HepG2 (cell line): ENCODE measurements at regions not wholly inside any gene's neighbourhood (a gene's known extent, or its start where the extent isn't known, plus 50 kb on each side); places are given as distances from the start of the nearest gene placed in this dataset.
"Not testable (repeated sequence)": the region's sequence is repeated elsewhere in the genome, so short reads cannot be mapped to it uniquely, and the experiment has no call there.

Experiments used
- ATAC-seq: fragments of 200-7000 bp; cut with Tn5 transposase; 3 replicates; pipeline ENCODE4 v1.9.1; 2020; ENCODE audit warnings: mild to moderate bottlenecking, moderate library complexity
- BruUV-seq: library from RNA; stranded (reverse); fragments of 400-500 nt; replicated peaks from 2 replicates; lab custom pipeline; 2021; lab: Mats Ljungman, UMichigan
- CTCF ChIA-PET: fragments of 300-600 bp; formaldehyde crosslinking; extraction: SDS; loops from one replicate; lab custom pipeline; 2021; ENCODE audit warnings: low total read pairs, inconsistent platforms, low intra/inter-chr PET ratio; lab: Yijun Ruan, JAX
- POLR2A ChIA-PET: fragments of 350-600 bp; sonication (Branson Sonifier 250); formaldehyde crosslinking; loops from one replicate; lab custom pipeline; 2020; ENCODE audit warnings: antibody characterized with exemption, inconsistent platforms; lab: Yijun Ruan, JAX
- DNase-seq: peaks from one replicate; pipeline ENCODE4 v3.0.0-alpha.2; 2015; ENCODE audit warnings: low spot score
- FAIRE-seq: peaks from 3 replicates; lab custom pipeline; 2011; peaks lifted over from hg19 to GRCh38; lab: Jason Lieb, UNC
- H2AFZ ChIP-seq: one replicate; pipeline ENCODE4 v1.6.1; 2011; ENCODE audit warnings: low read length, inconsistent platforms
- H3K27ac ChIP-seq: fragments of 300-600 bp; 3 replicates; pipeline ENCODE4 v1.8.0; 2011; ENCODE audit warnings: mixed run types, mild to moderate bottlenecking, mixed read lengths, low read length, inconsistent platforms; ENCODE audit not compliant: insufficient read depth; ENCODE audit errors: extremely low read length
- H3K27me3 ChIP-seq, 2 experiments: fragments of 200-600 bp in 1 of 2; 2 replicates in 1 of 2; 3 replicates in 1 of 2; pipeline versions ENCODE4 v1.6.0 to v1.8.0; 2011; ENCODE audit warnings: low read length in 2 of 2, mild to moderate bottlenecking in 2 of 2, moderate library complexity in 2 of 2, inconsistent platforms in 1 of 2; ENCODE audit not compliant: insufficient read depth in 2 of 2, control insufficient read depth in 1 of 2
- H3K36me3 ChIP-seq, 2 experiments: fragments of 200-600 bp in 1 of 2; replicated peaks in 1 of 2; 2 replicates in 1 of 2; 3 replicates in 1 of 2; pipeline versions ENCODE4 v1.5.1 to v1.8.0; 2011; ENCODE audit warnings: low read length in 2 of 2, inconsistent platforms in 1 of 2; ENCODE audit not compliant: insufficient read depth in 2 of 2, control insufficient read depth in 1 of 2
- H3K4me1 ChIP-seq: 2 replicates; pipeline ENCODE4 v1.5.1; 2012; ENCODE audit warnings: low read length, inconsistent platforms; ENCODE audit not compliant: insufficient read depth
- H3K4me2 ChIP-seq: 2 replicates; pipeline ENCODE4 v1.6.0; 2011; ENCODE audit warnings: low read depth, low read length, inconsistent platforms
- H3K4me3 ChIP-seq, 3 experiments: fragments of 200-600 bp in 1 of 3; sonication (generic), shearing (Covaris generic) in 1 of 3; replicated peaks in 1 of 3; 2 replicates each; pipeline ENCODE4 v1.5.1; 2011 to 2016; ENCODE audit warnings: low read length in 3 of 3, inconsistent platforms in 2 of 3, low read depth in 2 of 3, mild to moderate bottlenecking in 2 of 3, control low read depth in 1 of 3, mixed read lengths in 1 of 3; ENCODE audit not compliant: insufficient read depth in 1 of 3
- H3K79me2 ChIP-seq: one replicate; pipeline ENCODE4 v1.6.1; 2011; ENCODE audit warnings: low read length, inconsistent platforms; ENCODE audit not compliant: insufficient read depth
- H3K9ac ChIP-seq: 2 replicates; pipeline ENCODE4 v1.6.0; 2011; ENCODE audit warnings: mild to moderate bottlenecking, low read depth, low read length, inconsistent platforms; ENCODE audit not compliant: insufficient read depth
- H3K9me3 ChIP-seq: 2 replicates; pipeline ENCODE4 v1.5.1; 2012; ENCODE audit warnings: mild to moderate bottlenecking, low read length
- H4K20me1 ChIP-seq: 2 replicates; pipeline ENCODE4 v1.6.0; 2011; ENCODE audit warnings: inconsistent platforms, mild to moderate bottlenecking, low read length, moderate library complexity; ENCODE audit not compliant: insufficient read depth
- ATM ChIP-seq: fragments of 450-650 bp; IDR thresholded peaks from 2 replicates; pipeline ENCODE4 v1.7.1; 2017; ENCODE audit warnings: mild to moderate bottlenecking, borderline replicate concordance
- FOXP1 ChIP-seq, 2 experiments: fragments of 450-650 bp in 1 of 2; IDR thresholded peaks; 2 replicates each; pipeline ENCODE4 v1.6.1; 2017 to 2018; ENCODE audit warnings: antibody characterized with exemption in 1 of 2
- NONO ChIP-seq, 2 experiments: fragments of 450-650 bp in 1 of 2; sonication (generic) in 1 of 2; formaldehyde crosslinking in 1 of 2; IDR thresholded peaks in 1 of 2; conservative IDR thresholded peaks in 1 of 2; 2 replicates each; pipeline versions ENCODE4 v1.6.1 to v1.8.0; 2017 to 2022; ENCODE audit warnings: mild to moderate bottlenecking in 1 of 2, missing genetic modification reagents in 1 of 2, moderate library complexity in 1 of 2
- RXRA ChIP-seq: sonication (generic); formaldehyde crosslinking; IDR thresholded peaks from 2 replicates; pipeline ENCODE4 v1.5.1; 2020; ENCODE audit warnings: missing genetic modification reagents
- STAG1 ChIP-seq: sonication (generic); formaldehyde crosslinking; IDR thresholded peaks from 2 replicates; pipeline ENCODE4 v1.4.0; 2020; ENCODE audit warnings: missing genetic modification reagents
- ZNF501 ChIP-seq: sonication (generic); formaldehyde crosslinking; IDR thresholded peaks from 2 replicates; pipeline ENCODE4 v1.5.1; 2020; ENCODE audit warnings: mild to moderate bottlenecking, moderate library complexity, missing genetic modification reagents
- WGBS: methylation state at CpG from one replicate; pipeline ENCODE4 v1.1.6; 2017; ENCODE audit warnings: low lambda C conversion rate; 5-methylcytosine and 5-hydroxymethylcytosine counted together
- in situ Hi-C: cut with HindIII; loops from 2 replicates; pipeline ENCODE4 v1.10.0; 2017; ENCODE audit warnings: low pct_unique_long_range_greater_than_20kb; ENCODE audit not compliant: extremely low pct_ligation_motif_present
- intact Hi-C: fragments of 100-400 bp; cut with micrococcal nuclease; formaldehyde crosslinking; loops from one replicate; pipeline ENCODE4 v1.10.0; 2022; ENCODE audit not compliant: unreplicated experiment
- TF ChIP-seq, protein P1 (sequence below), 2 experiments: fragments of 450-650 bp in 1 of 2; sonication (generic) in 1 of 2; formaldehyde crosslinking in 1 of 2; IDR thresholded peaks; 2 replicates each; pipeline versions ENCODE4 v1.6.1 to v1.8.0; 2016 to 2022; ENCODE audit warnings: antibody characterized with exemption in 1 of 2, mild to moderate bottlenecking in 1 of 2, missing genetic modification reagents in 1 of 2

DNA sequence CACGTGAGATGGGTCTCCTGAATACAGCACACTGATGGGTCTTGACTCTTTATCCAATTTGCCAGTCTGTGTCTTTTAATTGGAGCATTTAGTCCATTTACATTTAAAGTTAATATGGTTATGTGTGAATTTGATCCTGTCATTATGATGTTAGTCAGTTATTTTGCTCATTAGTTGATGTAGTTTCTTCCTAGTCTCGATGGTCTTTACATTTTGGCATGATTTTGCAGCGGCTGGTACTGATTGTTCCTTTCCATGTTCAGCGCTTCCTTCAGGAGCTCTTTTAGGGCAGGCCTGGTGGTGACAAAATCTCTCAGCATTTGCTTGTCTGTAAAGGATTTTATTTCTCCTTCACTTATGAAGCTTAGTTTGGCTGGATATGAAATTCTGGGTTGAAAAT, 68.0 kb upstream of the IZUMO1R start (continued):
- peak; percentile 62; the same call in 1 of the 2 replicates for TF ChIP-seq ATM
- TF ChIP-seq, all 625 proteins: peak for 16; not testable (repeated sequence) for 609

DNA sequence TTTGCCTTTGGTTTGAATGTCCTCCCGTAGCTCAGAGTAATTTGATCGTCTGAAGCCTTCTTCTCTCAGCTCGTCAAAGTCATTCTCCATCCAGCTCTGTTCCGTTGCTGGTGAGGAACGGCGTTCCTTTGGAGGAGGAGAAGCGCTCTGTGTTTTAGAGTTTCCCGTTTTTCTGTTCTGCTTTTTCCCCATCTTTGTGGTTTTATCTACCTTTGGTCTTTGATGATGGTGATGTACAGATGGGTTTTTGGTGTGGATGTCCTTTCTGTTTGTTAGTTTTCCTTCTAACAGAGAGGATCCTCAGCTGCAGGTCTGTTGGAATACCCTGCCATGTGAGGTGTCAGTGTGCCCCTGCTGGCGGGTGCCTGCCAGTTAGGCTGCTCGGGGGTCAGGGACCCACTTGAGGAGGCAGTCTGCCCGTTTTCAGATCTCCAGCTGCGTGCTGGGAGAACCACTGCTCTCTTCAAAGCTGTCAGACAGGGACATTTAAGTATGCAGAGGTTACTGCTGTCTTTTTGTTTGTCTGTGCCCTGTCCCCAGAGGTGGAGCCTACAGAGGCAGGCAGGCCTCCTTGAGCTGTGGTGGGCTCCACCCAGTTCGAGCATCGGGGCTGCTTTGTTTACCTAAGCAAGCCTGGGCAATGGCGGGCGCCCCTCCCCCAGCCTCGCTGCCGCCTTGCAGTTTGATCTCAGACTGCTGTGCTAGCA, 66.8 kb upstream of the IZUMO1R start:
- FAIRE-seq; H3K4me3 ChIP-seq; H3K4me1 ChIP-seq; in situ Hi-C loops; DNase-seq; H3K9ac ChIP-seq; H2AFZ ChIP-seq; ATAC-seq; BruUV-seq; H3K27ac ChIP-seq; H3K79me2 ChIP-seq; H3K9me3 ChIP-seq; H3K27me3 ChIP-seq; H3K36me3 ChIP-seq; H4K20me1 ChIP-seq; CTCF ChIA-PET; POLR2A ChIA-PET; TF ChIP-seq FOXP1 (CRISPR knock-in tag; IDR thresholded peaks at IDR 0.05); NONO (CRISPR knock-in tag; conservative IDR thresholded peaks at IDR 0.05): not testable (repeated sequence)
- WGBS: 28% methylated on average over 18 of the region's 18 CpGs
- intact Hi-C loops: loop anchor here (2.0 kb wide), 1 partner anchor 55 kb away; no protein-coding TSS in a partner anchor
- peak overlapping the region; percentile 49 for H3K4me2 ChIP-seq
- peak; percentile 71; the same call in 1 of the 2 replicates for TF ChIP-seq ATM
- TF ChIP-seq, protein P1, sequence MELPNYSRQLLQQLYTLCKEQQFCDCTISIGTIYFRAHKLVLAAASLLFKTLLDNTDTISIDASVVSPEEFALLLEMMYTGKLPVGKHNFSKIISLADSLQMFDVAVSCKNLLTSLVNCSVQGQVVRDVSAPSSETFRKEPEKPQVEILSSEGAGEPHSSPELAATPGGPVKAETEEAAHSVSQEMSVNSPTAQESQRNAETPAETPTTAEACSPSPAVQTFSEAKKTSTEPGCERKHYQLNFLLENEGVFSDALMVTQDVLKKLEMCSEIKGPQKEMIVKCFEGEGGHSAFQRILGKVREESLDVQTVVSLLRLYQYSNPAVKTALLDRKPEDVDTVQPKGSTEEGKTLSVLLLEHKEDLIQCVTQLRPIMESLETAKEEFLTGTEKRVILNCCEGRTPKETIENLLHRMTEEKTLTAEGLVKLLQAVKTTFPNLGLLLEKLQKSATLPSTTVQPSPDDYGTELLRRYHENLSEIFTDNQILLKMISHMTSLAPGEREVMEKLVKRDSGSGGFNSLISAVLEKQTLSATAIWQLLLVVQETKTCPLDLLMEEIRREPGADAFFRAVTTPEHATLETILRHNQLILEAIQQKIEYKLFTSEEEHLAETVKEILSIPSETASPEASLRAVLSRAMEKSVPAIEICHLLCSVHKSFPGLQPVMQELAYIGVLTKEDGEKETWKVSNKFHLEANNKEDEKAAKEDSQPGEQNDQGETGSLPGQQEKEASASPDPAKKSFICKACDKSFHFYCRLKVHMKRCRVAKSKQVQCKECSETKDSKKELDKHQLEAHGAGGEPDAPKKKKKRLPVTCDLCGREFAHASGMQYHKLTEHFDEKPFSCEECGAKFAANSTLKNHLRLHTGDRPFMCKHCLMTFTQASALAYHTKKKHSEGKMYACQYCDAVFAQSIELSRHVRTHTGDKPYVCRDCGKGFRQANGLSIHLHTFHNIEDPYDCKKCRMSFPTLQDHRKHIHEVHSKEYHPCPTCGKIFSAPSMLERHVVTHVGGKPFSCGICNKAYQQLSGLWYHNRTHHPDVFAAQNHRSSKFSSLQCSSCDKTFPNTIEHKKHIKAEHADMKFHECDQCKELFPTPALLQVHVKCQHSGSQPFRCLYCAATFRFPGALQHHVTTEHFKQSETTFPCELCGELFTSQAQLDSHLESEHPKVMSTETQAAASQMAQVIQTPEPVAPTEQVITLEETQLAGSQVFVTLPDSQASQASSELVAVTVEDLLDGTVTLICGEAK (IDR thresholded peaks at IDR 0.05): 0 out of 2 replicates have a peak, but pooled peaks have one; percentile 16
- TF ChIP-seq, protein P1 (CRISPR knock-in tag; IDR thresholded peaks at IDR 0.05): not testable (repeated sequence)
- peak; percentile 63 for TF ChIP-seq STAG1
- peak; percentile 51; the same call in 1 of the 2 replicates for TF ChIP-seq FOXP1 (IDR thresholded peaks at IDR 0.05)
- 0 out of 2 replicates have a peak, but pooled peaks have one; percentile 28 for TF ChIP-seq ZNF501 (CRISPR knock-in tag)
- TF ChIP-seq RXRA (CRISPR knock-in tag): peak; percentile 41; the same call in 1 of the 2 replicates
- 0 out of 2 replicates have a peak, but pooled peaks have one; percentile 11 for TF ChIP-seq NONO (IDR thresholded peaks at IDR 0.05)
